GM21381 (cell line): ENCODE measurements at regions not wholly inside any gene's neighbourhood (a gene's known extent, or its start where the extent isn't known, plus 50 kb on each side); places are given as distances from the start of the nearest gene placed in this dataset.
"Not testable (repeated sequence)": the region's sequence is repeated elsewhere in the genome, so short reads cannot be mapped to it uniquely, and the experiment has no call there.

Experiments
- ATAC-seq: cut with Tn5 transposase; IDR thresholded peaks from one replicate; pipeline ENCODE4 v1.9.1; 2021; ENCODE audit warnings: mild to moderate bottlenecking, moderate library complexity; ENCODE audit not compliant: unreplicated experiment

DNA sequence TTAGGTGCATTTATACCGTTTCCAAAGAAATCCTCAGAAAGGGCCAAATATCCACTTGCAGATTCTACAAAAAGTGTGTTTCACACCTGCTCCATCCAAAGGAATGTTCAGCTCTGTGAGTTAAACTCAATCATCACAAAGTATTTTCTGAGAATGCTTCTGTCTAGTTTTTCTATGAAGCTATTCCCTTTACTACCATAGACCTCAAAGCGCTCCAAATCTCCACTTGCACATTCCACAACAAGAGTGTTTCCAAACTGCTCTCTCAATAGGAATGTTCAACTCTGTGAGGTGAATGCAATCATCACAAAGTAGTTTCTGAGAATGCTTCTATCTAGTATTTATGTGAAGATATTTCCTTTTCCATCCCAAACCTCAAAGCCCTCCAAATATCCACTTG lies 412.7 kb upstream of the WSB1 start:
- ATAC-seq = not testable (repeated sequence)

DNA sequence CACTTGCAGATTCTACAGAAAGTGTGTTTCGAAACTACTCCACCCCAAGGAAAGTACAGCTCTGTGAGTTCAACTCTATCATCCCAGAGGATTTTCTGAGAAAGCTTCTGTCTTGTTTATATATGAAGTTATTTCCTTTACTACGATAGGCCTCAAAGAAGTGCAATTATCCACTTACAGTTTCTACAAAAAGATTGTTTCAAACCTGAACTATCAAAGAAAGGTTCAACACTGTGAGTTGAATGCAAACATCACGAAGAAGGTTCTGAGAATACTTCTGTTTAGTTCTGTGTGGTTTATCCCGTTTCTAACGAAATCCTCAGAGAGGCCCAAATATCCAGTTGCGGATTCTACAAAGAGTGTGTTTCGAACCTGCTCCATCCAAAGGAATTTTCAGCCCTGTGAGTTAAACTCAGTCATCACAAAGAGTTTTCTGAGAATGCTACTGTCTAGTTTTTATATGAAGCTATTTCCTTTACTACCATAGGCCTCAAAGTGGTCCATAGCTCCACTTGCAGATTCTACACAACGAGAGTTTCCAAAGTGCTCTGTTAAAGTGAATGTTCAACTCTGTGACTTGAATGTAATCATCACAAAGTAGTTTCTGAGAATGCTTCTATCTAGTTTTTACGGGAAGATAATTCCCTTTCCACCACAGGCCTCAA lies 411.7 kb upstream of the WSB1 start:
- peak; percentile 48 for ATAC-seq

DNA sequence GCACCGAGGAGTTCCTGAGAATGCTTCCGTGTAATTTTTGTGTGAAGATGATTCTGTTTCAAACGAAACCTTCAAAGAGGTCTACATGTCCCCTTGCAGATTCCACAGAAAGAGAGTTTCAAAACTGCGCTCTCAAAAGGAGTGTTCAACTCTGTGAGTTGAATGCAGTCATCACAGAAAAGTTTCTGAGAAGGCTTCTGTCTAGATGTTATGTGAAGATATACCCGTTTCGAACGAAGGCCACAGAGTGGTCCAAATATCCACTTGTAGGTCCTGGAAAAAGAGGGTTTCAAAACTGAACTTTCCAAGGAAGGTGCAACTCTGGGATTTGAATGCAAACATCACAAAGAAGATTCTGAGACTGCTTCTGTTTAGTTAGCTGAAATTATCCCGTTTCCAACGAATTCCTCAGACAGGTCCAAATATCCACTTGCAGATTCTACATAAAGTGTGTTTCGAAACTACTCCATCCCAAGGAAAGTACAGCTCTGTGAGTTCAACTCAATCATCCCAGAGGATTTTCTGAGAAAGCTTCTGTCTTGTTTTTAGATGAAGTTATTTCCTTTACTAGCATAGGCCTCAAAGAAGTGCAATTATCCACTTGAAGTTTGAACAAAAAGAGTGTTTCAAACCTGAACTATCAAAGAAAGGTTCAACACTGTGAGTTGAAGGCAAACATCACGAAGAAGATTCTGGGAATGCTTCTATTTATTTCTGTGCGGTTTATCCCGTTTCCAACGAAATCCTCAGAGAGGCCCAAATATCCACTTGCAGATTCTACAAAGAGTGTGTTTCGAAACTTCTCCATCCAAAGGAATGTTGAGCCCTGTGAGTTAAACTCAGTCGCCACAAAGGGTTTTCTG lies 409.8 kb upstream of the WSB1 start:
- not testable (repeated sequence) for ATAC-seq

DNA sequence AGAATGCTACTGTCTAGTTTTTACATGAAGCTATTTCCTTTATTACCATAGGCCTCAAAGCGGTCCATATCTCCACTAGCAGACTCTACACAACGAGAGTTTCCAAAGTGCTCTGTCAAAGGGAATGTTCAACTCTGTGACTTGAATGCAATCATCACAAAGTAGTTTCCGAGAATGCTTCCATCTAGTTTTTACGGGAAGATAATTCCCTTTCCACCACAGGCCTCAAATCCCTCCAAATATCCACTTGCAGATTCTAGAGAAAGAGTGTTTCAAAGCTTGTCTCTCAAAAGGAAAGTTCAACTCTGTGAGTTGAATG lies 409.2 kb upstream of the WSB1 start:
- not testable (repeated sequence) for ATAC-seq

DNA sequence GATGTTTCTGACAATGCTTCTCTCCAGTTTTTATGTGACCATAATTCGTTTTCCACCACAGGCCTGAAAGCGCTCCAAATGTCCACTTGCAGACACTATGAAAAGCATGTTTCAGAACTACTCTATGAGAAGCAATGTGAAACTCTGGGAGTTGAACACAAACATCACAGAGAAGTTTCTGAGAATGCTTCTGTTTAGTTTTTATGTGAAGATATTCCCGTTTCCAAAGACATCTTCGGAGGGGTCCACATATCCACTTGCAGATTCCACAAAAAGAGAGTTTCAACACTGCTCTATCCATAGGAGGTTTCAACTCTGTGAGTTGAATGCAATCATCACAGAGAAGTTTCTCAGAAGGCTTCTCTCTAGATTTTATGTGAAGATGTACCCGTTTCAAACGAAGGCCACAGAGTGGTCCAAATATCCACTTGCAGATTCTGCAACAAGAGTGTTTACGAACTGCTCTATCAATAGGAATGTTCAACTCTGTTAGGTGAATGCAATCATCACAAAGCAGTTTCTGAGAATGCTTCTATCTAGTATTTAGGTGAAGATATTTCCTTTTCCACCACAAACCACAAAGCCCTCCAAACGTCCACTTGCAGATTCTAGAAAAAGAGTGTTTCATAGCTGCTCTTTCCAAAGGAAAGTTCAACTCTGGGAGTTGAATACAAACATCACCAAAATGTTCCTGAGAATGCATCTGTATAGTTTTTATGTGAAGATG lies 408.5 kb upstream of the WSB1 start:
- ATAC-seq = not testable (repeated sequence)
